Rectal smooth muscle tissue (tissue), 1 donor: ENCODE measurements at regions not wholly inside any gene's neighbourhood (a gene's known extent, or its start where the extent isn't known, plus 50 kb on each side); places are given as distances from the start of the nearest gene placed in this dataset.
"Not testable (repeated sequence)": the region's sequence is repeated elsewhere in the genome, so short reads cannot be mapped to it uniquely, and the experiment has no call there.

Experiments
- H3K27ac ChIP-seq: one replicate; pipeline ENCODE4 v1.7.0; 2013; ENCODE audit warnings: low read depth, low read length, inconsistent platforms
- H3K27me3 ChIP-seq: one replicate; pipeline ENCODE4 v1.7.0; 2013; ENCODE audit warnings: low read length; ENCODE audit not compliant: control insufficient read depth, insufficient read depth
- H3K36me3 ChIP-seq: one replicate; pipeline ENCODE4 v1.7.0; 2013; ENCODE audit warnings: low read length; ENCODE audit not compliant: control insufficient read depth, insufficient read depth
- H3K4me1 ChIP-seq: one replicate; pipeline ENCODE4 v1.7.0; 2013; ENCODE audit warnings: low read length; ENCODE audit not compliant: control insufficient read depth, insufficient read depth
- H3K4me3 ChIP-seq: one replicate; pipeline ENCODE4 v1.7.0; 2013; ENCODE audit warnings: low read length
- H3K9ac ChIP-seq: one replicate; pipeline ENCODE4 v1.7.0; 2013; ENCODE audit warnings: low read length

DNA sequence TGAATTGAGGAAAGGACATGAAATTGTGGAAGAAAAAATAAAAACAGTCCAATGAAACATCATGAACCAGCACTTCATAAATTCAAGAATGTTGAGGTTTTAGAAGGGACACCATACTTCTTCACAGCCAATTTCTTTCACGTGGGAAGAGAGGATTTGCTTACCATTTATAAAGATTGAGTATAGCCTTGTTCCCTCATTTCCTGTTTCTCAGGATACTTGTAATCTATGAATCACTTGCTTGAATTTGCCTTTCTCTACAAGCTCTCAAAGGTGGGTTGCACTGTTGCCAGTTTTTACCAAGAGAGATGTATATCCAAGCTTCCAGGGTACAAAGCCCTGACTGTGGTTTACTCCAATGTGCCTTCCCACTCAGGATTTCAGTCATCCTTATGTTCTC is 116.1 kb downstream of the DUSP6 start:
- no peak overlapping the region for H3K9ac ChIP-seq
- no peak overlapping the region for H3K4me3 ChIP-seq
- H3K27me3 ChIP-seq: no peaks in the 10 kb centered on the region
- H3K36me3 ChIP-seq: no peaks in the 10 kb centered on the region
- H3K27ac ChIP-seq: no peak overlapping the region
- peaks cover 2% of the 10 kb centered on the region for H3K4me1 ChIP-seq

DNA sequence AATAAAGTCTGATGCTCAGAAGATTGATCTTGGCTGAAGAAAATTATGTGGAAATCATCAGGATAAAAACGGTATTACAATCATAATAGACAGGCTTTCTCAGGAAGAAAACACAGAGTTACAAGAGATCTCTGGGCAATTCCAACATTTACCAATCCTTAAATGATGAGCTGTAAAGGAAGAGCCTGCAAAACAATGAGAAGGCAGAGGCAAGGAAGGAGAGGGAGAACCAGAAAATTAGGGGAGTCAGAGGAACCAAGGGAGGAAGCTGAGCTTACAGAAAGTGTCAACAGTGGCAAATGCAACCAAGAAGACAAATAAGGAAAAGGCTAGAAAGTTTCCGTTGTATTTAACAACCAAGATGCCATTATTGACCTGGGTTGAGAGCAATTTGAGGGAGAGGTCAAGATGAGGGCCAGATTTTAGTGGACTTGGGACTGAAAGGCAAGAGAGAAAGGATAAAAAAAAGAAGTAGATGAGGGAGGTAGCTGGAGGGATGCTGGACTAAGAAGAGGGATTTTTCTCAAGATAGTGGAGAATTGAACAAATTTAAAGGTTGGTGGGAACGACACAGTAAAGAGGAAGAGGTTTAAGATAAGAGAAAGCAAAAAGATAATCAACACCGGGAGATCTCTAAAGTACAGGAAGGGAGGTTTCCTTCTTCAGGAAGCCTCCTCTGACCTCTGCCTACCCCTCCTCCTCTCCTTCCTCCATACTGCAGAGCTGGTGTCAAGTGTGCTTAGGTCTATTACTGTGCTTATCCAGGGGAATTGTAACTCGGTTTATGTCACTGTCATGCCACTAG is 116.9 kb downstream of the DUSP6 start:
- Histone ChIP-seq H3K27me3 (no peaks in the 10 kb centered on the region), H3K4me3 (no peak overlapping the region), H3K36me3 (no peaks in the 10 kb centered on the region), H3K27ac (no peak overlapping the region), H3K9ac (no peak overlapping the region), H3K4me1 (peaks cover 2% of the 10 kb centered on the region)

DNA sequence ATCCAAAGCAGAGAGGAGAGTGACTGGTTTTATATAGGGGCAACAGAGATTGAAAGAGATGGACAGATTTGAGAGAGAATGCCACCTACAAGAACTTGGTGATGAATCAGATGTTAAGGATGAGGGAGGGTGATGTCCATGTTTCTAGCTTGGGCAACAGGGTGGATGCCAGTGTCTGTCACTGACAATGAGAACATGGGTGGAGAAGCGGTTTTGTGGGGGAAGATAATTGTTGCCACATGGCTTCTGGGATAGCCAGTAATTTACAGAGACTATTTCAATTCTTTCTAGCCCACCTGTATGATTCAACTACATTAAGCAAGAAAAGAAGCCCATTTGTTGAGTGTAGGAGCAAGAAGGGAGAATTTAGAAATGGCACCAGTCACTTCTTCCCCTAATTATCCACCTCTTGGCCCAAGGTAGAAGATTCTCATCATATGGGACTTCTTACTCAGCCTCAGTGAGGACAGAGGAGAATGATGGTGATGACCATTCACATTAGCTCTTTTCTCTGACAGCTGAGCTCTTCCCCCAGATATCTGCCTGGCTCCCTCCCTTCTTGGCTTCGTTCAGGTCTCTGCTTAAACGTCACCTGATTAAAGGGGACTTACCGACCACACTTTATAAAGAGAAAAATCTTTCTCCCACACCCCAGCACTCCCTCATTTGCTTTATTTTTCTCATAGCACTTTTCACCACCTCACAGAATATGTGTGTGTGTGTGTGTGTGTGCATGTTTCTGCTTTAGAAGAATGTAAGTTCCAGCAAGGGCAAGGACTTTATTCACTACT is 117.8 kb downstream of the DUSP6 start:
- Histone ChIP-seq H3K27ac (no peak overlapping the region), H3K9ac (no peak overlapping the region), H3K4me1 (peaks cover 2% of the 10 kb centered on the region), H3K4me3 (no peak overlapping the region), H3K27me3 (no peaks in the 10 kb centered on the region), H3K36me3 (no peaks in the 10 kb centered on the region)

DNA sequence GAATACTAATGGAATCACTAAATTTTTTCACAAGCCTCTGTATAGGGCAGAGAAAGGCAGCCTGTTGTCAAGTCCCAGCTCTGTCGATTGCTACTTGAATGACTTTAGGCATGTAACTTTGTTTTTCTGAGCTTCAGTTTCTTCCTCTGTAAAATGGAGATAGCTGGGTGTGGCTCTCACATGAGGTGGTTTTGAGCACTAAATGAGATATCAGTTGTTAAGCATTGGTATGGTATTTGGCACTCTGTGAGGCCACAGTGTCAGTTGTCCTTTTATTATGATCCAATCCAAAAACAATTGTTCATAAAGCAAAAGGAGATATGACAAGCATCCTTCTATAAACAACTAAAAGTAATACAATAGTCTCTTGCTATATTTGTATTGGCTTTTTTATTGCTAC is 120.6 kb downstream of the DUSP6 start:
- Histone ChIP-seq H3K36me3 (no peaks in the 10 kb centered on the region), H3K27me3 (no peaks in the 10 kb centered on the region), H3K4me1 (no peaks in the 10 kb centered on the region), H3K9ac (no peak overlapping the region), H3K4me3 (no peak overlapping the region), H3K27ac (no peak overlapping the region)

DNA sequence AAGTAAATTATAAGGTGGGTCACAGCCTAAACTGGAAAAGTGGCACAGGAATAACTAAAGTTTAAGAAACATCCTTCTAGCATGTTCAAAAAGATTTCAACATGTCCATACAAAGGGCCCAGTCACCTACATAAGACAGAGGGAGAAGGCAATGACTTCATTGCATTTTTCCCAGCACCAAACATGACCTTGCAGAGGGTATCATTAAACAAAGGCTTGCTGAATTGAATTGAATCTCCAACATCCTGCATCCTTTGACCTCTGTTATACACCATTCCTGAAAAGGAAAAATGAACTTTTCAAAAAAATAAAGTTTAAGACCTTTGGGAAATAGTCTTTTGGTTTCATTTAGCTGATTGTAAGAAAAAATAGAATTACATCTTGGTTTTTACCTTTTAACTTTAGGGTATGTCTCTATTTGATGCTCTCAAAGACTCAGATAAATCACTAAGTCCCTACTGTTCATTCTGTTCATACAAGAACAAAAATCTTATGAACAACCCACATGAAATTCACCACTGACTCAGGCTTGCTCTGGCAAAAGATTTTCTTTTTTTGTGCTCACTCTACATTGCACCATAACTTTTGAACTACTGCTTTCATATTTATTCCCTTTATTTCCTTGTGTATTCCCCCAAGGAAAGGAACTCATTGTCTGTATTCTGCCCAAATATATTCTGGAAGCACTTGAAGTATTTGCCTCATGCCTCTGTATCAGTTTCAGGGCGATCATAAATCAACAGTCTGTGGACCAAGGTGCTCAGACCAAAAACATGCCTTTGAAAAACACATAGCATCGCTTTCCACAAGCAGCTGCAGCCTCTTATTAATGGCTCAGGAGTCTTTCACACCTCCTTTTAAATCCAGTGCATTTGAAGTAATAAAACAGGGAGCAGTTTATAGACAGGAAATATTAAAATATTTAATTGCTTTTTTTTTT is 121.7 kb downstream of the DUSP6 start:
- H3K9ac ChIP-seq: no peak overlapping the region
- no peak overlapping the region for H3K27ac ChIP-seq
- no peaks in the 10 kb centered on the region for H3K36me3 ChIP-seq
- no peaks in the 10 kb centered on the region for H3K4me1 ChIP-seq
- no peak overlapping the region for H3K4me3 ChIP-seq
- no peaks in the 10 kb centered on the region for H3K27me3 ChIP-seq

DNA sequence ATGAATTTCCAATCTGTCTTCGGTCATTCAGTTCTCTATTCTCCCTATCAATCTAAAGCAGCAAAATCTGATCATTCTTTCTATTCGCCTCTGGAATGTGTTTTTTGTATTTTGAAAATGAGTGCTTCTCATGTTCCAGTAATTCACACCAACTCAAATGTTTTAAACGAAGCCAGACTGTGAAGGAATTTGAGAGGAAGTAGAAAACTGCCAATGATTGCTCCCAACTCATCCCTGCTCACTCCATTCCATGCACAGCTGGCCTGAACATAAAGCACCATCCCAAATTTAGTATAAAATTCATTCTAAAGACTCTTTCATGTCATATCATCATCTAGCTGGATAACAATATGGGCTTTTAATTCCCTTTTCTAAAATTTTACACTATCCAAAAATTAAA is 123.8 kb downstream of the DUSP6 start:
- Histone ChIP-seq H3K4me3 (no peak overlapping the region), H3K36me3 (no peaks in the 10 kb centered on the region), H3K27me3 (no peaks in the 10 kb centered on the region), H3K27ac (no peak overlapping the region), H3K4me1 (no peaks in the 10 kb centered on the region), H3K9ac (no peak overlapping the region)

DNA sequence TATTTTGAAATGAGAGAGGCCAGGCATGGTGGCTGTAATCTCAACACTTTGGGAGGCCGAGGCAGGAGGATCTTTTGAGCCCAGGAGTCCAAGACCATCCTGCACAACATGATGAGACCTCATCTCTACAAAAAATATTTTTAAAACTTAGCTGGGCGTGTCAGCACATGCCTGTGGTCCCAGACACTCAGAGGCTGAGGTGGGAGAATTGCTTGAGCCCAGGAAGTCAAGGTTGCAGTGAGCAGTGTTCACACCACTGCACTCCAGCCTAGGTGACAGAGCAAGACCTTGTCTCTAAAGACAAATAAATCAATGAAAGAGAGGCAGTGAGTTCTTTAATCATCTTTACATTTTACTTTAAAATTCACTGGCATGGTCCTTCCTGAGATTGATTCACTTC is 124.5 kb downstream of the DUSP6 start:
- Histone ChIP-seq H3K4me1 (no peaks in the 10 kb centered on the region), H3K9ac (no peak overlapping the region), H3K27ac (no peak overlapping the region), H3K27me3 (no peaks in the 10 kb centered on the region), H3K36me3 (no peaks in the 10 kb centered on the region), H3K4me3 (no peak overlapping the region)

DNA sequence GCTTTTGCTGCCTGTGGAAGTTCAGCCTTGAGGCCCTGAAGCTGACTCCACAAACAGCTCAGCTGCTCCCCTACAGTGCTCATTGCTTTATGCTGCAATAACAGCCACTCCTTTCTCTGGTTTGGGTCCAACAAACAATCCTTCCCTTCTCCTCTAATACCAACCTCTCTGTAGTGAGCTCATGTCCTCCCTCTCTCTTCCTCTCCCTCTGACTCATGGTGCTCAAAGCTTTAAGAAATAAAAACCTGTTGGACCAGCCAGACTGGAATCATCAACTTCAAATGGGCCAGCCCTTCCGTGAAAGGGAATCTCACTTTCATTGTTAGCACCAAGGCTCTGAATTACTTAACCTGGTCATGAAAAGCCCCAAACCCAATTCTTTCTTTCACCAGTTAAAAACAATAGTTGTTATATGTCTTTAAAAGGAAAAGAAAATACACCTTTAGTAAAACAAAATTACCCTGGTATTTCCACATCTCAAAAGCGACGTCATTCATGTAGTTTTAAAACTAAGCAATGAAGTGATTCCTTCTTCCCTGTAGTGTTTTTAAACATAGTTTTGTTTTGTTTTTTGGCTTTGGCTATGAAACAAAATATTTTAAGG is 126.4 kb downstream of the DUSP6 start:
- Histone ChIP-seq H3K4me3 (no peak overlapping the region), H3K9ac (no peak overlapping the region), H3K4me1 (no peaks in the 10 kb centered on the region), H3K27me3 (no peaks in the 10 kb centered on the region), H3K36me3 (no peaks in the 10 kb centered on the region), H3K27ac (no peak overlapping the region)

DNA sequence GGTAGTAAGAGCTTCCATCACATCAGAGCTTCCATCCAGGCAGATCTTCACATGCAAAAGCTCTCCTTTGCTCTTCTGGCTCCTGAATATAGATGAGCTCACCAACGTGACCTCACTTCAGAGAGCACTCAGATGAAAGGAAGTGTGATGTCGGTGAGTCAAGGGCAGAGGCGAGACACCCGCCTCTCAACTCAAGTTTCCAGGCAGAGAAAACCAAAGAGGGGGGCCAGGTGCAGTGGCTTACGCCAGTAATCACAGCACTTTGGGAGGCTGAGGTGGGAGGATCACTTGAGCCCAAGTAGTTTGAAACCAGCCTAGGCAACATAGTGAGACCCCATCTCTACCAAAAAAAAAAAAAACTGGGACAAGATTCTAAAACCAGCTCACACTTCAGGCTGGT is 126.9 kb downstream of the DUSP6 start:
- Histone ChIP-seq H3K4me3 (no peak overlapping the region), H3K9ac (no peak overlapping the region)

DNA sequence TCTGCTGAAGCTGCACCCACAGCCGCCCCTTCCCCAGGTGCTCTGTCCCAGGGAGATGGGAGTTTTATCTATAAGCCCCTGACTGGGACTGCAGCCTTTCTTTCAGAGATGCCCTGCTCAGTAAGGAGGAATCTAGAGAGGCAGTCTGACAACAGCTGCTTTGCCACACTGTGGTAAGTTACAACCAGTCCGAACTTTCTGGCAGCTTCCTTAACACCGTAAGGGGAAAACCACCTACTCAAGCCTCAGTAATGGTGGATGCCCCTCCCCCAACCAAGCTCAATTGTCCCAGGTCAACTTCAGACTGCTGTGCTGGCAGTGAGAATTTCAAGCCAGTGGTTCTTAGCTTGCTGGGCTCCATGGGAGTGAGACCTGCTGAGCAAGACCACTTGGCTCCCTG is 129.7 kb downstream of the DUSP6 start:
- H3K4me3 ChIP-seq, H3K27me3 ChIP-seq, H3K27ac ChIP-seq, H3K36me3 ChIP-seq, H3K4me1 ChIP-seq, H3K9ac ChIP-seq: not testable (repeated sequence)

More for the DNA sequence above, 126.9 kb downstream of the DUSP6 start:
- Histone ChIP-seq H3K27ac (no peak overlapping the region), H3K27me3 (no peaks in the 10 kb centered on the region), H3K4me1 (no peaks in the 10 kb centered on the region), H3K36me3 (no peaks in the 10 kb centered on the region)

DNA sequence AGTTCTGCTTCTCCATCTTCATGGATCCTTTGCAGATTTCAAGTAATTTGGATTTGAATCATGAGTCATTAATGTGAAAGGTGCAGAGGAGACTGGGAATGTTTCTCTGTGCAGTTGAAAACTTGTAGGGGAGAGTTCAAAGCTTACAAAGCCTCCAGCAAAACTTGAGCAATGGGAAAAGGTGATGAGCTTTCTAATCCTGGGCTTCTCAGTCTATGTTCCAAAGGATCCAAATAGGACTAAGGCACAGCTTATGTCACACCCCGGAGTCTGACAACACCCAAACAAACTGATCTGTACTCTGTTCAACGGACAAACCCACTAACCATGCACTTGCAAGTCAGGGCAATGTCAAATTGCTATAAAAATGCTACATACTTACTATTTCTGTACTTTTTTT is 134.8 kb downstream of the DUSP6 start:
- Histone ChIP-seq H3K9ac (no peak overlapping the region), H3K27me3 (no peaks in the 10 kb centered on the region), H3K27ac (no peak overlapping the region), H3K4me3 (no peak overlapping the region), H3K4me1 (no peaks in the 10 kb centered on the region), H3K36me3 (no peaks in the 10 kb centered on the region)
